ENCODE measurements at regions not wholly inside any gene's neighbourhood (a gene's known extent, or its start where the extent isn't known, plus 50 kb on each side); places are given as distances from the start of the nearest gene placed in this dataset.
"Not testable (repeated sequence)": the region's sequence is repeated elsewhere in the genome, so short reads cannot be mapped to it uniquely, and the experiment has no call there.

- Histone ChIP-seq H3K4me1 (ENCODE audit: low read depth, poor library complexity, severe bottlenecking) (no peaks in the 10 kb centered on the region), H3K27ac (no peak overlapping the region), H3K36me3 (ENCODE audit: insufficient read depth) (no peaks in the 10 kb centered on the region), H3K79me2 (ENCODE audit: insufficient read depth, low read depth) (no peaks in the 10 kb centered on the region), H2AFZ (ENCODE audit: low read depth) (no peak overlapping the region), H4K20me1 (ENCODE audit: insufficient read depth) (no peaks in the 10 kb centered on the region), H3K4me3 (IDR thresholded peaks at IDR 0.05; ENCODE audit: insufficient read depth, low read depth, low read length) (no peak overlapping the region), H3K9ac (no peak overlapping the region), H3K4me2 (no peak overlapping the region), H3K27me3 (ENCODE audit: insufficient read depth, low read depth) (no peaks in the 10 kb centered on the region)
- no peak for TF ChIP-seq CTCF (conservative IDR thresholded peaks at IDR 0.05; ENCODE audit: low read depth, low read length)
Measured at GRCh38 chr6:167557675-167558074, 232.8 kb downstream of the TTLL2 start.

- Histone ChIP-seq H3K4me3 (IDR thresholded peaks at IDR 0.05; ENCODE audit: insufficient read depth, low read depth, low read length) (no peak overlapping the region), H2AFZ (ENCODE audit: low read depth) (no peak overlapping the region), H3K79me2 (ENCODE audit: insufficient read depth, low read depth) (no peaks in the 10 kb centered on the region), H3K36me3 (ENCODE audit: insufficient read depth) (no peaks in the 10 kb centered on the region), H3K27me3 (ENCODE audit: insufficient read depth, low read depth) (no peaks in the 10 kb centered on the region), H4K20me1 (ENCODE audit: insufficient read depth) (no peaks in the 10 kb centered on the region), H3K4me2 (no peak overlapping the region), H3K9ac (no peak overlapping the region), H3K4me1 (ENCODE audit: low read depth, poor library complexity, severe bottlenecking) (no peaks in the 10 kb centered on the region), H3K27ac (no peak overlapping the region)
- no peak for TF ChIP-seq CTCF (conservative IDR thresholded peaks at IDR 0.05; ENCODE audit: low read depth, low read length)
Measured at GRCh38 chr6:167558246-167559177, 233.6 kb downstream of the TTLL2 start.

GRCh38 chr6:167559675-167560479 lies 235.0 kb downstream of the TTLL2 start:
- Histone ChIP-seq H3K4me2 (no peak overlapping the region), H3K9ac (no peak overlapping the region), H3K4me1 (ENCODE audit: low read depth, poor library complexity, severe bottlenecking) (no peaks in the 10 kb centered on the region), H3K27me3 (ENCODE audit: insufficient read depth, low read depth) (no peaks in the 10 kb centered on the region), H3K27ac (no peak overlapping the region), H3K36me3 (ENCODE audit: insufficient read depth) (no peaks in the 10 kb centered on the region), H3K79me2 (ENCODE audit: insufficient read depth, low read depth) (no peaks in the 10 kb centered on the region), H4K20me1 (ENCODE audit: insufficient read depth) (no peaks in the 10 kb centered on the region), H3K4me3 (IDR thresholded peaks at IDR 0.05; ENCODE audit: insufficient read depth, low read depth, low read length) (no peak overlapping the region), H2AFZ (ENCODE audit: low read depth) (no peak overlapping the region)
- TF ChIP-seq CTCF (conservative IDR thresholded peaks at IDR 0.05; ENCODE audit: low read depth, low read length): no peak

GRCh38 chr6:167560673-167561569 lies 236.0 kb downstream of the TTLL2 start:
- H3K27ac ChIP-seq: no peak overlapping the region
- no peak for TF ChIP-seq CTCF (conservative IDR thresholded peaks at IDR 0.05; ENCODE audit: low read depth, low read length)

GRCh38 chr6:167562862-167563261 lies 238.0 kb downstream of the TTLL2 start:
- not testable (repeated sequence) for H3K27ac ChIP-seq; H3K27me3 ChIP-seq (ENCODE audit: insufficient read depth, low read depth); H4K20me1 ChIP-seq (ENCODE audit: insufficient read depth)

More at GRCh38 chr6:167560673-167561569, 236.0 kb downstream of the TTLL2 start:
- H4K20me1 ChIP-seq (ENCODE audit: insufficient read depth): no peaks in the 10 kb centered on the region
- H3K4me3 ChIP-seq (IDR thresholded peaks at IDR 0.05; ENCODE audit: insufficient read depth, low read depth, low read length): no peak overlapping the region
- no peaks in the 10 kb centered on the region for H3K27me3 ChIP-seq (ENCODE audit: insufficient read depth, low read depth)
- no peak overlapping the region for H3K9ac ChIP-seq
- no peaks in the 10 kb centered on the region for H3K79me2 ChIP-seq (ENCODE audit: insufficient read depth, low read depth)
- no peaks in the 10 kb centered on the region for H3K36me3 ChIP-seq (ENCODE audit: insufficient read depth)
- no peak overlapping the region for H3K4me2 ChIP-seq
- no peaks in the 10 kb centered on the region for H3K4me1 ChIP-seq (ENCODE audit: low read depth, poor library complexity, severe bottlenecking)
- no peak overlapping the region for H2AFZ ChIP-seq (ENCODE audit: low read depth)

More at GRCh38 chr6:167562862-167563261, 238.0 kb downstream of the TTLL2 start:
- not testable (repeated sequence) for H3K79me2 ChIP-seq (ENCODE audit: insufficient read depth, low read depth); H3K4me2 ChIP-seq; H3K4me1 ChIP-seq (ENCODE audit: low read depth, poor library complexity, severe bottlenecking); H2AFZ ChIP-seq (ENCODE audit: low read depth); H3K4me3 ChIP-seq (IDR thresholded peaks at IDR 0.05; ENCODE audit: insufficient read depth, low read depth, low read length); H3K9ac ChIP-seq; H3K36me3 ChIP-seq (ENCODE audit: insufficient read depth)

All from KMS-11 (cell line).